ENCODE measurements at regions not wholly inside any gene's neighbourhood (a gene's known extent, or its start where the extent isn't known, plus 50 kb on each side); places are given as distances from the start of the nearest gene placed in this dataset.
"Not testable (repeated sequence)": the region's sequence is repeated elsewhere in the genome, so short reads cannot be mapped to it uniquely, and the experiment has no call there.

DNA sequence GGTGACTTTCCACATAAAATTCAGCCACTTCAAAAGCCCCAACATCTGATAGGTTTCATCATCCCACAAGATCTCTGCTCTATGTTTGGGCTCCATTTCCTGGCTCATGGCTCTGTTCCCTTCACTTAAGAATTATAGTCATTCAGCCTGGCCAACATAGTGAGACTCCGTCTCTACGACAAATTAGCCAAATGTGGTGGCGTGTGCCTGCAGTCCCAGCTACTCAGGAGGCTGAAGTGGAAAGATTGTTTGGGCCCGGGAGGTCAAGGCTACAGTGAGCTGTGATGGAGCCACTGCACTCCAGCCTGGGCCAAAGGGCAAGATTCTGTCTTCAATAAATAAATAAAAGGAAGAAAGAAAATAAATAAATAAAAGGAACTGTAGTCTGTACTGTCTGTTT lies 57.9 kb upstream of the CTSV start:
- no peaks in the 10 kb centered on the region for H3K4me1 Mint-ChIP-seq
- POLR2A ChIA-PET, result no interaction called here
- no peaks in the 10 kb centered on the region for H3K4me1 ChIP-seq (ENCODE audit: control insufficient read depth in 1 of 2, extremely low read depth in 1 of 2, insufficient read depth in 2 of 2, low read length in 2 of 2)
- H3K4me3 ChIP-seq (ENCODE audit: control insufficient read depth in 1 of 2, extremely low read depth in 1 of 2, low read length in 1 of 2), result no peak overlapping the region
- no peaks in the 10 kb centered on the region for H3K36me3 ChIP-seq (ENCODE audit: control insufficient read depth in 2 of 2, extremely low read depth in 1 of 2, insufficient read depth in 1 of 2, low read length in 1 of 2)
- no peaks in the 10 kb centered on the region for H3K9me3 ChIP-seq
- H3K27me3 Mint-ChIP-seq, result peaks cover 5 to 10% of the 10 kb centered on the region in 2 donors
- H3K9me3 Mint-ChIP-seq, result no peaks in the 10 kb centered on the region
- no peak overlapping the region for H3K27ac ChIP-seq (ENCODE audit: low read length)
- H3K4me3 Mint-ChIP-seq, result no peak overlapping the region
- ATAC-seq (replicated peaks in 1 of 4) (no peak), DNase-seq (no peak)
- H3K27me3 ChIP-seq (replicated peaks in 1 of 2; ENCODE audit: control insufficient read depth in 2 of 2, extremely low read depth in 1 of 2, insufficient read depth in 2 of 2, low read length in 1 of 2), result no peaks in the 10 kb centered on the region
- CTCF ChIA-PET, result no interaction called here
- no peak overlapping the region for H3K27ac Mint-ChIP-seq
- no peaks in the 10 kb centered on the region for H3K36me3 Mint-ChIP-seq
- 100% methylated on average over 3 of the region's 4 CpGs for WGBS (ENCODE audit: insufficient coverage)

DNA sequence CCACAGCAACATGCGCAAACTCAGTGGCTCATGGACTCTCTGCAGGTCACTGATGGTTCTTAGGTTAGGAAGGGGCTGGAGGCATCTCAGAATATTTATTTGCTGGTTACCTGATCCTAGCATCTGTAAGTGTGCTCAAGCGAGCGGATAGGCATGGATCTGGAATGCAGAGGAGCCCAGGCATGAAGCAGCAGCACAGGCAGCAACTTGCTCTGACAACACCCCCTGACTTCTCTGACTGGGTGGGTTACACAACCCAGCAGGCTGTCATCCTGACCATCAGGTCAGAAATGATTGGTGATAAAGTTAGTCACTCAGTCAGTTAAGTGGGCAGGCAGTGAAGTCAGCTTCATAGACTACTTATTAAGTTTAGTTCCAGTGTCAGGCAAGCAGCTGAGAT lies 50.4 kb upstream of the CTSV start:
- H3K27me3 ChIP-seq (replicated peaks in 1 of 2; ENCODE audit: control insufficient read depth in 2 of 2, extremely low read depth in 1 of 2, insufficient read depth in 2 of 2, low read length in 1 of 2); H3K36me3 ChIP-seq (ENCODE audit: control insufficient read depth in 2 of 2, extremely low read depth in 1 of 2, insufficient read depth in 1 of 2, low read length in 1 of 2); H3K4me3 Mint-ChIP-seq; H3K36me3 Mint-ChIP-seq; H3K27ac ChIP-seq (ENCODE audit: low read length); H3K4me3 ChIP-seq (ENCODE audit: control insufficient read depth in 1 of 2, extremely low read depth in 1 of 2, low read length in 1 of 2); H3K9me3 ChIP-seq; CTCF ChIA-PET; H3K9me3 Mint-ChIP-seq; ATAC-seq (replicated peaks in 1 of 4); POLR2A ChIA-PET; H3K4me1 ChIP-seq (ENCODE audit: control insufficient read depth in 1 of 2, extremely low read depth in 1 of 2, insufficient read depth in 2 of 2, low read length in 2 of 2); H3K27ac Mint-ChIP-seq; H3K4me1 Mint-ChIP-seq; DNase-seq: not testable (repeated sequence)
- H3K27me3 Mint-ChIP-seq, result peaks cover 39 to 55% of the 10 kb centered on the region in 2 donors
- 80% methylated on average over 1 of the region's 3 CpGs for WGBS (ENCODE audit: insufficient coverage)

All from T-cell (primary cell).